HG02884 (cell line): ENCODE measurements at regions not wholly inside any gene's neighbourhood (a gene's known extent, or its start where the extent isn't known, plus 50 kb on each side); places are given as distances from the start of the nearest gene placed in this dataset.

Source experiments
- ATAC-seq: cut with Tn5 transposase; IDR thresholded peaks from one replicate; pipeline ENCODE4 v1.9.1; 2021; ENCODE audit warnings: mild to moderate bottlenecking, moderate library complexity; ENCODE audit not compliant: unreplicated experiment

DNA sequence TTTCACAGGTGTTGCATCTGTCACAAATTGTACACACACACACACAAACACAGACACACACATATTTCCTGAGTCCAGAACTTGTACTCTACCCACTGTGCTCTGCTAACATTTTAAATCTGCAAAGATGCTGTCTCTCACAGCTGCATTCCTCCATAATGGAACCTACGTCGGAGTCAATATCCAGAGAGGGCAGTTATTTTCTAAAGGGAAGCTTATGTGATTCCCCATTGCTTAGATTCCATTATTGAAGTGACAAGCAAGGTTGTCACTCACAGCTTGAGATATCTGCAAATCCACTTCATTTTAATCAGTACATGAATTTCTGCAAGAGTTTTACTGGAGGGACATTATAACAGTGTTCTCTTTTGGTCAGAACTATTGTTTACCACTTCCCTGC lies 992.4 kb downstream of the NSUN3 start:
- no peak for ATAC-seq

GRCh38 chr3:95082191-95082590 lies 1019.3 kb downstream of the NSUN3 start:
- no peak for ATAC-seq

DNA sequence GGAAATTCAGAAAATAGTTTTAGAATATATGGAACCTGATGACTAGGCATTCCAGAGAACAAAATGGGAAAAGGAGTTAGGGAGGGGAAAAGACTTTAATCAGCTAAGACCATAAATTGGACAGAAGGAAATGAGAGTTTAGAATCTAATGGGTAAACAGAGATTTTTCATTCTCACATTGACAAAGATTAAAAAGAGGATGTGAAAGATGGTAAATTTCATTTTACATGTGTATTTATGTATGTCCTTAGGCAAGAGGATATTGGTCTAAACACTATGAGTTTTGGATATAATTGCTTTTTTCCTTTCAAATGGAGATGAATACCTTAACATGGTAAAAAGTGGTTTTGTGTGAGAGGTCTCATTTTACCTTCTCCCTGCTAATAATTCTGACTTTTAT lies 1021.9 kb downstream of the NSUN3 start:
- ATAC-seq, result no peak

- no peak for ATAC-seq
These were observed 1025.6 kb downstream of the NSUN3 start for GRCh38 chr3:95088464-95088863.

GRCh38 chr3:95097493-95097892 lies 1034.6 kb downstream of the NSUN3 start:
- no peak for ATAC-seq

- no peak for ATAC-seq
These were observed 1058.1 kb downstream of the NSUN3 start for GRCh38 chr3:95120921-95121320.

DNA sequence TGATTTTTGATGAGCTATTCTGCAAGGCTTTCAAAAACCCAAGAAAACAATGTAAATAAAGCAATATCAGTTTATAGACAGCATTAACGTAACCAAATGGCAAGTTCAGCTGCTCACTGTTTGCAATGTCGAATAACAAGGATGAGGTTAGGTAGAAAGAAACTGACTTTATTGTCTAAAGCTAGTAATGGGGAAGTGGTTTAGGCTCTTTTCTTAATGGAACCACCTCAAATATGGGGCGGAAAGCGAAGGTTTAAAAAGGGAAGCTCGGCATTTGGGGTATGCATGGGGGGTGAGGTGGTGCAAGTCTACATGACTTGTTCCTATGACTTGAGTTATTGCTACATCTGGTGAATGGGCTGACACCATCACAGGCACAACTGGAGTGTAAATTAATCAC lies 1060.2 kb downstream of the NSUN3 start:
- ATAC-seq, result no peak

DNA sequence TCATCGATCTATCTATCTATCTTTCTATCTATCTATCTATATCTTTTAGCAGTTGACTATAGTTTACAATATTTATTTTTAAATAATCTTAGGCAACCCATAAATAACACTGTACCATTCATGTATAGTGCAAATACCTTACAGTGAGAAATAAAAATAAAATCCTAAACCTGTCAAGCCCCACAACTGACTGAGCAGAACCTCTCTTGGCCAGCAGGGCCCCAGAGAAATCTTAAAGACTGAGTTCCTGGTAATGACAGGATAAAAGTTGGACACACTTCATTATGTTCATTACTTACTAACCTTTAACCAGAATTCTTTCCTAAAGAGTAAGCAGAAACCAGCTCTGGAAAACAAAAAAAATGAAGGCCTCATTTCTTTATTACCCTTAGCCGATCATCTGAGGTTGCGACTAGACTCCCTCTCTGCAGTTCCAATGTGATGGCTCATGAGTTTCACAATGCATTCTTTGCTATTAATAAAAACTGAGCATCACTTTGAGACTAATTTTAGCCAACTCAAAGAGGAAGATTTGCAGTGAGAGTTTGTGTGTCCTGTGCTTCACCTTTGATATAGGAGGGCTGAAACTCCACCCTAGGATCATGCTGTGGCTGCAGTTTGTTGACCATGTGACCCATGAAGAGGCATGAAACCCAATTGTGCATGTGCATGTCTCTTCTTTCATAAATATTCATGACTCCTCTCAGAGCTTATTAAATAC lies 1072.0 kb downstream of the NSUN3 start:
- no peak for ATAC-seq

- ATAC-seq, result no peak
These were observed 1085.2 kb downstream of the NSUN3 start for GRCh38 chr3:95148107-95148506.

GRCh38 chr3:95151590-95151989 lies 1088.7 kb downstream of the NSUN3 start:
- no peak for ATAC-seq

DNA sequence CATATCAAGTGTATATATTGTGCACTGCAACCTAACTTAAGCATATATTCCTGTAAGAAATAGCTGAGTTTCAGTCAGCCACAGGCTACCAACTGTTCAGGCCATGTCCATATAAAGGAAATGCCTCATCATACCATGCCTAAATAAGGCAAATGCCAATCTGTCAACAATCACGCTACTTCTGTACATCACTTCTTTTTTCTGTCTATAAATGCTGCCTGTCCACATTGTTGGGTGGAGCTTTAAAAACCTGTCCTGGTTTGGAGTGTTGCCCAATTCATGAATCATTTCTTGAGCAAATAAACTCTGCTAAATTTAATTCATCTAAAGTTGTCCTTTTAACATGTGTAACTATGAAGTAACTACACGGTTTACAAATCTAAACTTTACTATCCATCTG lies 1091.9 kb downstream of the NSUN3 start:
- ATAC-seq, result no peak

- no peak for ATAC-seq
These were observed 1099.9 kb downstream of the NSUN3 start for GRCh38 chr3:95162794-95163193.

DNA sequence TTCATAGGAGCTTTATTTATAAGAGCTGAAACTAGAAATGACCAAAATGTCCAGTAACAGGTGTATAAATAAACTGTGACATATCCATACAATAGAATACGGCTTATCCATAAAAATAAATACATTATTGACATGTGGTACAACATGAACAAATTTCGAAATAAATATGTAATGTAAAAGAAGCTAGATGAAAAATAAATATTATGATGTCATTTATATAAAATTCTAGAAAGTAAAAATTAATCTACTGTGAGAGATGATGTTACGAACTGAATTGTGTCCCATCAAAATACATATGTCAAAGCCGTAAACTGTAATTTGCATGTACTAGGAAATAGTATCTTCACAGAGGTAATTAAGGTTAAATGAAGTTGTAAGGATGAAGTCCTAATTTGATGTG lies 1104.9 kb downstream of the NSUN3 start:
- ATAC-seq, result no peak

- no peak for ATAC-seq
These were observed 1105.7 kb downstream of the NSUN3 start for GRCh38 chr3:95168526-95168925.

GRCh38 chr3:95172164-95172943 lies 1109.5 kb downstream of the NSUN3 start:
- ATAC-seq, result no peak

DNA sequence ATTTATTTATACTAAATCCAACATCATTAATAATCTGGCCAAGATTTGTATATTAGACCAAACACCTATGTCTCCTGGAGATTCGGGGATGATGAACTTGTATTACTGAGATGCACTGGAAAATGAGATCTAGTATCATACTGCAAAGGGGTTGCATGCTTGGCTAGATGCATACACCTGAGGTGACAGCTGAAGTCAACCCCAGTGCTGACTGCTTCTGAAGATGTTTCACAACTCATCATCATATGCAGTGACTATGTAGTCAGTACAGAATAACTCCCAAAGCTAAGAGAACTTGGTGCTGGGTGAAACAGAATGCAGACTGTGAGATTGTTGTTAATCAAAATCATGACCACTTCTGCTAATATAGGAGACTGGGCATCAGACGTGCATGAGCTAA lies 1114.2 kb downstream of the NSUN3 start:
- ATAC-seq, result no peak

GRCh38 chr3:95184038-95184437 lies 1121.2 kb downstream of the NSUN3 start:
- ATAC-seq, result no peak

DNA sequence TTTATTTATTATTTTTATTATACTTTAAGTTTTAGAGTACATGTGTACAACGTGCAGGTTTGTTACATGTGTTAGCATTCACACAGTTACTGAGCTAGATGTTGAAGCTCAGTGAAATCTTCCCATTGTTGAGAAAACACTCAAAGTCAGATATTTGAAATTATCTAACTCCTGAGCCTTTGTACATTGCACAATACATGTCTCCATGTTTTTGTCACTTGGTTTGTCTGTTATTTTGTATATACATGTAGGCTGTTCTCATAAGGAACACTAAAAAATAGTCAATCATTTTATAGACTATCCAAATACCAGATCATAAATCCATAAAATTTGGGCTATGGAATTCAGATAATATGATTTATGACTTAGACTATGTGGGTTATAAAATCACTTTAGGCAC lies 1126.5 kb downstream of the NSUN3 start:
- no peak for ATAC-seq

- no peak for ATAC-seq
These were observed 1134.8 kb downstream of the NSUN3 start for GRCh38 chr3:95197661-95198060.

DNA sequence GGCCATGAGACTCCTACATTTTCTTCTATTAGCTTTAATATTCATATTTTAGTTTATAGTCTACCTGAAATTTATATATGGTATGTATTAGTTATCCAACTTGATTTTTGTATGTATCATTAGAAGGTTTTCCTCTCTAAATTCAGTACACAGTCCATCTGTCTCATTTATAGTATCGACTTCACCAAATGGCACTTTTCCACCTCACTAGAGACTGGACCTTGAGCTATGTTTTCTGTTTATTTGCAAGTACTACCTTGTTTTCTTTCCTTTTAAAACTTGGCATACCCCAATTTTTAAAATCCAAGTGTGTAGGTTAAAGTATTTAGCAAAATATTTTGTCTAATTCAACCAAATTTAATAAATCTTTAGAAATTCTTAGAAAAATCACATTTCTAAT lies 1137.5 kb downstream of the NSUN3 start:
- no peak for ATAC-seq

GRCh38 chr3:95210878-95211277 lies 1148.0 kb downstream of the NSUN3 start:
- ATAC-seq, result no peak

GRCh38 chr3:95212117-95212516 lies 1149.3 kb downstream of the NSUN3 start:
- no peak for ATAC-seq
